H9 (cell line): ENCODE measurements at regions not wholly inside any gene's neighbourhood (a gene's known extent, or its start where the extent isn't known, plus 50 kb on each side); places are given as distances from the start of the nearest gene placed in this dataset.

Source experiments
- DNase-seq: peaks from one replicate; pipeline ENCODE4 v3.0.0-alpha.2; 2017
- H2AFZ ChIP-seq: one replicate; pipeline ENCODE4 v1.6.1; 2013; ENCODE audit warnings: mild to moderate bottlenecking, low read length, control low read depth, moderate library complexity
- H2AK5ac ChIP-seq: 2 replicates; pipeline ENCODE4 v1.6.1; 2013; ENCODE audit warnings: low read length, control low read depth, mixed read lengths; ENCODE audit not compliant: insufficient read length
- H2BK120ac ChIP-seq: one replicate; pipeline ENCODE4 v1.6.1; 2013; ENCODE audit warnings: low read depth, mild to moderate bottlenecking, low read length, control low read depth, inconsistent platforms; ENCODE audit not compliant: poor library complexity, severe bottlenecking
- H2BK12ac ChIP-seq: 2 replicates; pipeline ENCODE4 v1.6.1; 2013; ENCODE audit warnings: low read length, control low read depth, mixed read lengths, low read depth; ENCODE audit not compliant: insufficient read length
- H2BK15ac ChIP-seq: 2 replicates; pipeline ENCODE4 v1.6.1; 2013; ENCODE audit warnings: low read depth, low read length, control low read depth
- H2BK20ac ChIP-seq: one replicate; pipeline ENCODE4 v1.6.1; 2013; ENCODE audit warnings: low read depth, mild to moderate bottlenecking, low read length, control low read depth, inconsistent platforms; ENCODE audit not compliant: poor library complexity, severe bottlenecking
- H2BK5ac ChIP-seq: 2 replicates; pipeline ENCODE4 v1.6.1; 2013; ENCODE audit warnings: low read length, control low read depth, mixed read lengths; ENCODE audit not compliant: insufficient read length
- H3K14ac ChIP-seq: 2 replicates; pipeline ENCODE4 v1.6.1; 2013; ENCODE audit warnings: low read length, control low read depth; ENCODE audit not compliant: insufficient read depth
- H3K18ac ChIP-seq: 2 replicates; pipeline ENCODE4 v1.6.1; 2013; ENCODE audit warnings: low read depth, mild to moderate bottlenecking, mixed read lengths, low read length, control low read depth; ENCODE audit not compliant: insufficient read length
- H3K23ac ChIP-seq: 2 replicates; pipeline ENCODE4 v1.6.1; 2013; ENCODE audit warnings: low read length, control low read depth, mixed read lengths, low read depth; ENCODE audit not compliant: insufficient read length
- H3K23me2 ChIP-seq: 2 replicates; pipeline ENCODE4 v1.6.1; 2013; ENCODE audit warnings: low read depth, mild to moderate bottlenecking, mixed read lengths, low read length, control low read depth; ENCODE audit not compliant: insufficient read length, poor library complexity, severe bottlenecking
- H3K27ac ChIP-seq: 2 replicates; pipeline ENCODE4 v1.5.1; 2013; ENCODE audit warnings: low read length, control low read depth, mixed read lengths, low read depth; ENCODE audit not compliant: insufficient read length
- H3K27me3 ChIP-seq: 2 replicates; pipeline ENCODE4 v1.6.1; 2013; ENCODE audit warnings: low read length, control low read depth, inconsistent platforms; ENCODE audit not compliant: insufficient read depth
- H3K4ac ChIP-seq: 2 replicates; pipeline ENCODE4 v1.6.1; 2013; ENCODE audit warnings: low read depth, mild to moderate bottlenecking, control low read depth, inconsistent platforms, low read length, moderate library complexity
- H3K4me1 ChIP-seq: 2 replicates; pipeline ENCODE4 v1.6.1; 2013; ENCODE audit warnings: low read length, control low read depth, inconsistent platforms; ENCODE audit not compliant: insufficient read depth
- H3K4me2 ChIP-seq: 2 replicates; pipeline ENCODE4 v1.6.1; 2013; ENCODE audit warnings: low read length, control low read depth, mixed read lengths; ENCODE audit not compliant: insufficient read length, insufficient read depth
- H3K56ac ChIP-seq: 2 replicates; pipeline ENCODE4 v1.6.1; 2013; ENCODE audit warnings: low read depth, mild to moderate bottlenecking, mixed read lengths, low read length, control low read depth; ENCODE audit not compliant: insufficient read length
- H3K79me1 ChIP-seq: 2 replicates; pipeline ENCODE4 v1.6.1; 2013; ENCODE audit warnings: low read depth, mild to moderate bottlenecking, moderate library complexity, low read length, control low read depth, inconsistent platforms; ENCODE audit not compliant: insufficient read depth, poor library complexity, severe bottlenecking
- H3K79me2 ChIP-seq: 2 replicates; pipeline ENCODE4 v1.6.1; 2013; ENCODE audit warnings: low read length, control low read depth, inconsistent platforms; ENCODE audit not compliant: insufficient read depth
- H3K9ac ChIP-seq: 2 replicates; pipeline ENCODE4 v1.6.1; 2013; ENCODE audit warnings: low read length, control low read depth, mixed read lengths; ENCODE audit not compliant: insufficient read length; ENCODE audit errors: extremely low read depth
- H3K9me3 ChIP-seq: one replicate; pipeline ENCODE4 v1.6.1; 2013; ENCODE audit warnings: low read depth, low read length, inconsistent platforms; ENCODE audit not compliant: control insufficient read depth
- H3T11ph ChIP-seq: one replicate; pipeline ENCODE4 v1.6.1; 2013; ENCODE audit warnings: mild to moderate bottlenecking, low read length, control low read depth, inconsistent platforms
- H4K20me1 ChIP-seq: one replicate; pipeline ENCODE4 v1.6.1; 2013; ENCODE audit not compliant: control insufficient read depth, insufficient read length, insufficient read depth
- H4K5ac ChIP-seq: 2 replicates; pipeline ENCODE4 v1.6.1; 2013; ENCODE audit warnings: low read depth, mild to moderate bottlenecking, mixed read lengths, low read length, control low read depth; ENCODE audit not compliant: insufficient read length
- H4K8ac ChIP-seq: replicated peaks from 2 replicates; pipeline ENCODE4 v1.6.1; 2013; ENCODE audit warnings: low read length, control low read depth, mixed read lengths, low read depth; ENCODE audit not compliant: insufficient read length
- H4K91ac ChIP-seq: 2 replicates; pipeline ENCODE4 v1.6.1; 2013; ENCODE audit warnings: low read depth, mild to moderate bottlenecking, moderate library complexity, mixed read lengths, low read length, control low read depth; ENCODE audit not compliant: insufficient read length
- H3K27ac Mint-ChIP-seq, 3 experiments: 2 replicates in 2 of 3; 3 replicates in 1 of 3; pipeline ENCODE4 v1.8.0; 2020 to 2021; ENCODE audit warnings: mixed read lengths in 3 of 3, mild to moderate bottlenecking in 1 of 3, moderate library complexity in 1 of 3
- H3K27me3 Mint-ChIP-seq: 2 replicates; pipeline ENCODE4 v1.8.0; 2021; ENCODE audit warnings: low read depth, mild to moderate bottlenecking, moderate library complexity, mixed read lengths
- H3K36me3 Mint-ChIP-seq, 3 experiments: 2 replicates in 2 of 3; 3 replicates in 1 of 3; pipeline ENCODE4 v1.8.0; 2020 to 2021; ENCODE audit warnings: low read depth in 3 of 3, mixed read lengths in 3 of 3; ENCODE audit not compliant: insufficient read depth in 1 of 3
- H3K4me1 Mint-ChIP-seq, 2 experiments: 2 replicates each; pipeline ENCODE4 v1.8.0; 2020; ENCODE audit warnings: mixed read lengths in 2 of 2
- H3K4me3 Mint-ChIP-seq, 2 experiments: 2 replicates in 1 of 2; 3 replicates in 1 of 2; pipeline ENCODE4 v1.8.0; 2020 to 2021; ENCODE audit warnings: mild to moderate bottlenecking in 2 of 2, mixed read lengths in 2 of 2, moderate library complexity in 1 of 2
- H3K9me3 Mint-ChIP-seq, 2 experiments: 2 replicates in 1 of 2; 3 replicates in 1 of 2; pipeline ENCODE4 v1.8.0; 2020; ENCODE audit warnings: mild to moderate bottlenecking in 2 of 2, mixed read lengths in 2 of 2, moderate library complexity in 1 of 2
- WGBS: extraction: QIAGEN DNeasy Blood & Tissue Kit; methylation state at CpG from one replicate; pipeline ENCODE4 v1.1.7; 2013; ENCODE audit warnings: missing lambda C conversion rate, low lambda C conversion rate, mixed read lengths; ENCODE audit not compliant: insufficient read length; ENCODE audit errors: extremely low coverage; 5-methylcytosine and 5-hydroxymethylcytosine counted together
- TF ChIP-seq, protein P1 (sequence below): fragments of 200-600 bp; sonication (generic); conservative IDR thresholded peaks from 3 replicates; pipeline ENCODE4 v1.8.0; 2021; ENCODE audit warnings: antibody characterized with exemption, mild to moderate bottlenecking

DNA sequence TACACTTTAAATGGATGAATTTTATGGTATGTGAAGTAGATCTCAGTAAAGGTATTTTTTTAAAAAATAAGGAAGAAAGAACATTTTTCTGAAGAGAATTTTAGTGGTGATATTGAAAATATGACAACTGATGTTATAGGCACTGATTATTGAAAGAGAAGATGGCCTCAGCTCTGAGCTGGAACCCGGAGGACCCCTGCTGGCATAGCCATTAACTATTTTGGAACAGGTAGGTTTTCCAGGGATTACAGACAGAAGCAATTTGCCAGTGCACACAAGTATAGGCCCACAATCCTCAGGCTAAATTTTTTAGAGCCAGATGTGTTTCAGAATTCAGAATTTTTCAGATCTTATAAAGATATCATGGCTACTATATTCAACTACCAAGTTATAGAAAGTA is 315.9 kb upstream of the GPR149 start:
- Histone ChIP-seq H2AFZ (no peak overlapping the region), H4K91ac (no peak overlapping the region), H3K18ac (no peak overlapping the region), H3K4ac (no peak overlapping the region), H2BK5ac (no peak overlapping the region), H3K14ac (no peak overlapping the region), H3T11ph (no peak overlapping the region), H3K27me3 (no peaks in the 10 kb centered on the region), H3K23ac (no peak overlapping the region), H4K8ac (no peak overlapping the region), H3K56ac (no peak overlapping the region), H3K27ac (no peak overlapping the region), H3K79me2 (no peaks in the 10 kb centered on the region), H2BK15ac (no peak overlapping the region), H3K23me2 (no peaks in the 10 kb centered on the region), H2BK12ac (no peak overlapping the region), H4K5ac (no peak overlapping the region), H3K4me2 (no peak overlapping the region), H2BK120ac (no peak overlapping the region), H3K4me1 (no peaks in the 10 kb centered on the region), H4K20me1 (no peaks in the 10 kb centered on the region), H3K9me3 (no peaks in the 10 kb centered on the region), H2BK20ac (no peak overlapping the region), H3K9ac (no peak overlapping the region), H2AK5ac (no peak overlapping the region), H3K79me1 (no peaks in the 10 kb centered on the region)
- WGBS = no CpG with 5 or more reads among the region's 1 CpG
- H3K27me3 Mint-ChIP-seq = no peaks in the 10 kb centered on the region
- no peak for DNase-seq
- H3K36me3 Mint-ChIP-seq = peaks cover 0 to 5% (median 0%) of the 10 kb centered on the region in 3 experiments; a peak in 1 of 7 replicates
- peaks cover 5 to 6% of the 10 kb centered on the region in 2 experiments; a peak in 3 of 5 replicates for H3K9me3 Mint-ChIP-seq
- no peak overlapping the region for H3K27ac Mint-ChIP-seq
- H3K4me1 Mint-ChIP-seq = peaks cover 0 to 2% of the 10 kb centered on the region in 2 experiments; a peak in 1 of 4 replicates
- H3K4me3 Mint-ChIP-seq = no peak overlapping the region
- TF ChIP-seq, protein P1, sequence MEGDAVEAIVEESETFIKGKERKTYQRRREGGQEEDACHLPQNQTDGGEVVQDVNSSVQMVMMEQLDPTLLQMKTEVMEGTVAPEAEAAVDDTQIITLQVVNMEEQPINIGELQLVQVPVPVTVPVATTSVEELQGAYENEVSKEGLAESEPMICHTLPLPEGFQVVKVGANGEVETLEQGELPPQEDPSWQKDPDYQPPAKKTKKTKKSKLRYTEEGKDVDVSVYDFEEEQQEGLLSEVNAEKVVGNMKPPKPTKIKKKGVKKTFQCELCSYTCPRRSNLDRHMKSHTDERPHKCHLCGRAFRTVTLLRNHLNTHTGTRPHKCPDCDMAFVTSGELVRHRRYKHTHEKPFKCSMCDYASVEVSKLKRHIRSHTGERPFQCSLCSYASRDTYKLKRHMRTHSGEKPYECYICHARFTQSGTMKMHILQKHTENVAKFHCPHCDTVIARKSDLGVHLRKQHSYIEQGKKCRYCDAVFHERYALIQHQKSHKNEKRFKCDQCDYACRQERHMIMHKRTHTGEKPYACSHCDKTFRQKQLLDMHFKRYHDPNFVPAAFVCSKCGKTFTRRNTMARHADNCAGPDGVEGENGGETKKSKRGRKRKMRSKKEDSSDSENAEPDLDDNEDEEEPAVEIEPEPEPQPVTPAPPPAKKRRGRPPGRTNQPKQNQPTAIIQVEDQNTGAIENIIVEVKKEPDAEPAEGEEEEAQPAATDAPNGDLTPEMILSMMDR = no peak
